ENCODE measurements at regions not wholly inside any gene's neighbourhood (a gene's known extent, or its start where the extent isn't known, plus 50 kb on each side); places are given as distances from the start of the nearest gene placed in this dataset.
"Not testable (repeated sequence)": the region's sequence is repeated elsewhere in the genome, so short reads cannot be mapped to it uniquely, and the experiment has no call there.

DNA sequence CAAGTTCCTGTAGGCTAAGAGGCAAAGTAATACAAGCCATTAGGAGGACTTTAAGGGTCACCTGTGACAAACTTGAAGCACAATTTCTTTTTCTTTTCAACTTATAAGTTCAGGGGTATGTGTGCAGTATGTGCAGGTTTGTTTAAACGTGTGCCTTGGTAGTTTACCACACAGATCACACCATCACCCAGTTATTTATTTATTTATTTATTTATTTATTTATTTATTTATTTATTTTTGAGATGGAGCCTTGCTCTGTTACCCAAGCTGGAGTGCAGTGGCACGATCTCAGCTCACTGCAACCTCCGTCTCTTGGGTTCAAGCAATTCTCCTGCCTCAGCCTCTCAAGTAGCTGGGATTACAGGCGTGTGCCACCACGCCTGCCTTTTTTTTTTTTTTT lies 86.2 kb upstream of the ACBD5 start:
- not testable (repeated sequence) for TF ChIP-seq CTCF (IDR thresholded peaks at IDR 0.05; ENCODE audit: low read depth, low read length, poor library complexity, severe bottlenecking); EZH2phosphoT487 (IDR thresholded peaks at IDR 0.05; ENCODE audit: borderline replicate concordance, low read length)

Data from DOHH2 (cell line).